ENCODE measurements at regions not wholly inside any gene's neighbourhood (a gene's known extent, or its start where the extent isn't known, plus 50 kb on each side); places are given as distances from the start of the nearest gene placed in this dataset.

DNA sequence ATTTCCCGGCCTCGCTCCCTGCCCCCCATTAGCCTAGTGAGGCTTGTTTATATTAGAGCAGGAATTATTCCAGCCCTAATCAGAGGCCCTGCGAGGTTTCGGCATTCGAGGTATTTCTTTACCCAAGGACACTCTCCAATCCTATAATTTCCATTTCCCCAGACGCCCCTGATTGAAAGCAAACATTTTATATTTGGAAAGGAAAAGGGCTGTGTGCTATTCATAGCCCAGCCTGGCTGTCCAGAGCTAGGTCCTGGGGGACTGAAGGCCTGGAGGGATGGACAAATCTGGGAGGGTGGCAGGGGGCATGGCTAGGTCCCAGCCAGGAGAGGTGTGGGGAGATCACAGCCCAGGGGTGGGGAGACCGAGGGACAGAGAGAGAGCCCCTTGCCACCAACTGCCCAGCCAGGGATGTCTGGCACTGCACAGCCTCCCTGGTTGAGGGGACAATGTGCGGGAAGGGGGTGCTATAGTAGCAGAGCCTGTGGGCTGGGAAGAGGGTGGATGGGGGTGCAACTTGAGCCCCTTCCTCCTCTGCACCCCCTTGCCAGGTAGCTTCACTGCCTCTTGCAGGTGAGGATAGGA, 125.1 kb downstream of the BARX1 start:
- TF ChIP-seq POLR2AphosphoS5 (IDR thresholded peaks at IDR 0.05; ENCODE audit: low read length), result no peak
- TF ChIP-seq RBBP5 (conservative IDR thresholded peaks at IDR 0.05), result no peak
- TF ChIP-seq KLF5 (IDR thresholded peaks at IDR 0.05; ENCODE audit: partially characterized antibody), result no peak
- TF ChIP-seq, protein P1, sequence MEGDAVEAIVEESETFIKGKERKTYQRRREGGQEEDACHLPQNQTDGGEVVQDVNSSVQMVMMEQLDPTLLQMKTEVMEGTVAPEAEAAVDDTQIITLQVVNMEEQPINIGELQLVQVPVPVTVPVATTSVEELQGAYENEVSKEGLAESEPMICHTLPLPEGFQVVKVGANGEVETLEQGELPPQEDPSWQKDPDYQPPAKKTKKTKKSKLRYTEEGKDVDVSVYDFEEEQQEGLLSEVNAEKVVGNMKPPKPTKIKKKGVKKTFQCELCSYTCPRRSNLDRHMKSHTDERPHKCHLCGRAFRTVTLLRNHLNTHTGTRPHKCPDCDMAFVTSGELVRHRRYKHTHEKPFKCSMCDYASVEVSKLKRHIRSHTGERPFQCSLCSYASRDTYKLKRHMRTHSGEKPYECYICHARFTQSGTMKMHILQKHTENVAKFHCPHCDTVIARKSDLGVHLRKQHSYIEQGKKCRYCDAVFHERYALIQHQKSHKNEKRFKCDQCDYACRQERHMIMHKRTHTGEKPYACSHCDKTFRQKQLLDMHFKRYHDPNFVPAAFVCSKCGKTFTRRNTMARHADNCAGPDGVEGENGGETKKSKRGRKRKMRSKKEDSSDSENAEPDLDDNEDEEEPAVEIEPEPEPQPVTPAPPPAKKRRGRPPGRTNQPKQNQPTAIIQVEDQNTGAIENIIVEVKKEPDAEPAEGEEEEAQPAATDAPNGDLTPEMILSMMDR (IDR thresholded peaks at IDR 0.05 in 2 of 3, conservative IDR thresholded peaks at IDR 0.05 in 1 of 3; ENCODE audit: control insufficient read depth in 2 of 3, extremely low read depth in 1 of 3, insufficient read depth in 1 of 3, low read depth in 3 of 3, low read length in 3 of 3), result no peak
- TF ChIP-seq TCF3 (IDR thresholded peaks at IDR 0.05; ENCODE audit: borderline replicate concordance, insufficient read depth, low read depth, low read length), result no peak
- TF ChIP-seq, protein P2, sequence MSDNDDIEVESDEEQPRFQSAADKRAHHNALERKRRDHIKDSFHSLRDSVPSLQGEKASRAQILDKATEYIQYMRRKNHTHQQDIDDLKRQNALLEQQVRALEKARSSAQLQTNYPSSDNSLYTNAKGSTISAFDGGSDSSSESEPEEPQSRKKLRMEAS (IDR thresholded peaks at IDR 0.05; ENCODE audit: low read depth, low read length), result no peak
- no peak for TF ChIP-seq CREB1 (IDR thresholded peaks at IDR 0.05; ENCODE audit: low read depth)
- TF ChIP-seq CHD2 (IDR thresholded peaks at IDR 0.05; ENCODE audit: borderline replicate concordance, low read depth, low read length), result no peak
- no peak for TF ChIP-seq POLR2AphosphoS2 (IDR thresholded peaks at IDR 0.05; ENCODE audit: low read depth, low read length)
- no peak for TF ChIP-seq ZNF24 (IDR thresholded peaks at IDR 0.05)
- no peak for TF ChIP-seq RFX5 (IDR thresholded peaks at IDR 0.05; ENCODE audit: low read depth, low read length)
